Keratinocyte (primary cell): ENCODE measurements at regions not wholly inside any gene's neighbourhood (a gene's known extent, or its start where the extent isn't known, plus 50 kb on each side); places are given as distances from the start of the nearest gene placed in this dataset.

Source experiments
- CTCF ChIP-seq, 3 experiments: IDR thresholded peaks in 1 of 3; conservative IDR thresholded peaks in 1 of 3; optimal IDR thresholded peaks in 1 of 3; 2 replicates in 2 of 3; 3 replicates in 1 of 3; pipeline versions ENCODE3 to v1.5.1; 2011; ENCODE audit warnings: low read length in 3 of 3, mild to moderate bottlenecking in 3 of 3, moderate library complexity in 2 of 3, control low read depth in 1 of 3, inconsistent platforms in 1 of 3; ENCODE audit not compliant: insufficient read depth in 2 of 3; ENCODE audit errors: extremely low read depth in 1 of 3
- EZH2 ChIP-seq: IDR thresholded peaks from one replicate; pipeline ENCODE4 v1.6.1; 2012; ENCODE audit warnings: inconsistent platforms, mild to moderate bottlenecking, low read length, moderate library complexity

- TF ChIP-seq CTCF (optimal IDR thresholded peaks at IDR 0.05 in 1 of 3, IDR thresholded peaks at IDR 0.05 in 1 of 3, conservative IDR thresholded peaks at IDR 0.05 in 1 of 3; ENCODE audit: extremely low read depth in 1 of 3, insufficient read depth in 2 of 3, low read length in 3 of 3) (no peak), EZH2 (no peak)
Observed at GRCh38 chr9:93862877-93863545, 92.1 kb downstream of the BARX1 start.
